HG02623 (cell line): ENCODE measurements at regions not wholly inside any gene's neighbourhood (a gene's known extent, or its start where the extent isn't known, plus 50 kb on each side); places are given as distances from the start of the nearest gene placed in this dataset.

Experiments used
- ATAC-seq: cut with Tn5 transposase; IDR thresholded peaks from one replicate; pipeline ENCODE4 v1.9.1; 2021; ENCODE audit warnings: moderate library complexity; ENCODE audit not compliant: unreplicated experiment

- no peak for ATAC-seq
Measured at GRCh38 chr14:100955201-100955600, 51.7 kb upstream of the RTL1 start.

- no peak for ATAC-seq
Measured at GRCh38 chr14:100962494-100962893, 59.0 kb upstream of the RTL1 start.

GRCh38 chr14:100965296-100965695, 61.8 kb upstream of the RTL1 start:
- ATAC-seq, result no peak

GRCh38 chr14:100967178-100967577, 63.7 kb upstream of the RTL1 start:
- ATAC-seq, result no peak

- no peak for ATAC-seq
Measured at GRCh38 chr14:100967930-100968329, 64.4 kb upstream of the RTL1 start.

- no peak for ATAC-seq
Measured at GRCh38 chr14:100972118-100972897, 68.8 kb upstream of the RTL1 start.

GRCh38 chr14:100975671-100976070, 72.1 kb upstream of the RTL1 start:
- no peak for ATAC-seq

- no peak for ATAC-seq
Measured at GRCh38 chr14:100979079-100979478, 75.6 kb upstream of the RTL1 start.

- ATAC-seq, result no peak
Measured at GRCh38 chr14:100979780-100980179, 76.3 kb upstream of the RTL1 start.

GRCh38 chr14:100980823-100981222, 77.3 kb upstream of the RTL1 start:
- ATAC-seq, result no peak

GRCh38 chr14:100981809-100982208, 78.3 kb upstream of the RTL1 start:
- ATAC-seq, result no peak

- ATAC-seq, result no peak
Measured at GRCh38 chr14:100982353-100982752, 78.8 kb upstream of the RTL1 start.

GRCh38 chr14:100982762-100983161, 79.2 kb upstream of the RTL1 start:
- ATAC-seq, result no peak

- ATAC-seq, result no peak
Measured at GRCh38 chr14:100983710-100984109, 80.2 kb upstream of the RTL1 start.

- ATAC-seq, result no peak
Measured at GRCh38 chr14:100988011-100988410, 84.5 kb upstream of the RTL1 start.

- no peak for ATAC-seq
Measured at GRCh38 chr14:100988411-100988900, 84.9 kb upstream of the RTL1 start.

GRCh38 chr14:100988956-100989355, 85.4 kb upstream of the RTL1 start:
- no peak for ATAC-seq

GRCh38 chr14:100989924-100990323, 86.4 kb upstream of the RTL1 start:
- ATAC-seq, result no peak

- ATAC-seq, result no peak
Measured at GRCh38 chr14:100994082-100994481, 90.6 kb upstream of the RTL1 start.

GRCh38 chr14:100994756-100995330, 91.3 kb upstream of the RTL1 start:
- no peak for ATAC-seq

- no peak for ATAC-seq
Measured at GRCh38 chr14:101000711-101001250, 97.3 kb upstream of the RTL1 start.
